ENCODE measurements at regions not wholly inside any gene's neighbourhood (a gene's known extent, or its start where the extent isn't known, plus 50 kb on each side); places are given as distances from the start of the nearest gene placed in this dataset.

DNA sequence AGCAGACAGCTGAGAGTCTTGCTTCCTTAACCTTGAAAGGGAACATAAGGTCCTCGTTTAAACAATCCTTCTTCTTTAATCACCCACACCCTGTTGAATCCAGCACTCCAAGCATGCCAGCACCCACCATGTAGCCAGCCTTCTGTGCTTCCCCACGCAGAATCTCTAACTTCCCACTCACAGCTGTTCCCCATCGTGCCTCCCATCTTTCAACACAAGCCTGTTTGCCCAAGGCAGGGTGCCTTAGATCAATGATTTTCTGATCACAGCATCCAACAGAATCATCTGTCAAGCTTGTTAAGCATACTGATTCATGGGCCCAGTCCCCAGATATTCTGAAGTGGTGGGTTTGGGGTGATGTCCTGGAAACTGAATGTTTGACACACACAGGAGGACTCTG, 530.8 kb downstream of the SH2D4B start (continued):
- TF ChIP-seq MEF2B (IDR thresholded peaks at IDR 0.05; ENCODE audit: partially characterized antibody, poor library complexity, severe bottlenecking) = no peak
- TF ChIP-seq IKZF2 (IDR thresholded peaks at IDR 0.05) = no peak

DNA sequence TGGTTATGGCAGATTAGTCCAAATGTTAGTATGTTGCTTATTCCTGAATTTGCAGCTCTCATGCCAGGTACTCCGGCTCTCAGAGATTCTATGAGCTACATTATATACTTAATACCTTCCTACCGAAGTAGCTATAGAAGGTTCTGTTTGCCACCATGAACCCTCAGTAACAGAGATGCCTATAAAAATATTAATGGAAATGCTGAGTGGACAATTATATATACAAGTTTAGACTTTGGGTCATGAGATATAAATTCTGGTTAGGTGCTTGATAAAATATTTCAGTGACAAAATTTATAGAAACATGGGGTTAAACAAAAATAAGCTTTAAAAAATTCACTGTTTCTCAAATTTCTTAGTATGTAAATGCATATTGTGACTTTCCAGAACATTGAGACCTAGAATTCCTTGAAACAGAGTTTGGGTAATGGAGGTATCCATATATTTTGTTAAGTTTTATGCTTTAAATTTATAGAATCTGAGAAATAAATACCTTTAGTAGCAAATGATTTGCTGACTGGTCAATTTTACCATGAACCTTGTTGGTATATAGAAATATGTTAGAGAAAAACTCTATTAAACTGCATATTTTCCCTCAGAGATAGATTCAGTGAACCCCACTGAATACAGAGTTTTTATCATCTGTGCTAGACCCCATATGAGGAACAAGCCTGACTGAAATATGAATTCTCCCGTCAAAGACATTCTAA, 533.5 kb downstream of the SH2D4B start:
- ChIA-PET CTCF (no interaction called here), SMC1A (ENCODE audit: uncharacterized antibody, unreplicated experiment) (interaction anchor here (1.2 to 1.3 kb wide), 2 partner anchors 33 to 109 kb away, joined by 4 read pairs; no protein-coding TSS in a partner anchor), RAD21 (ENCODE audit: unreplicated experiment) (interaction anchor here (0.8 to 1.0 kb wide), 2 partner anchors 10 to 12 kb away, joined by 3 read pairs; no protein-coding TSS in a partner anchor), POLR2A (no interaction called here)
- H3K27me3 ChIP-seq (replicated peaks in 1 of 2; ENCODE audit: control insufficient read depth in 2 of 2, insufficient read depth in 2 of 2, low read length in 1 of 2) = no peaks in the 10 kb centered on the region
- no peak for ATAC-seq
- no peaks in the 10 kb centered on the region for H3K36me3 ChIP-seq (ENCODE audit: control insufficient read depth in 2 of 2, insufficient read depth in 2 of 2, low read length in 1 of 2)
- no peak for FAIRE-seq
- in situ Hi-C loops (cut with MboI) = no loop called here
- WGBS (ENCODE audit: insufficient coverage, insufficient replicate concordance, low lambda C conversion rate, missing lambda C conversion rate) = 44% methylated on average over 3 of the region's 3 CpGs
- no peak overlapping the region for H2AFZ ChIP-seq (ENCODE audit: control insufficient read depth, low read depth, low read length)
- DNase-seq (ENCODE audit: low read depth, low spot score) = no peak
- no peak for TF ChIP-seq SRF (IDR thresholded peaks at IDR 0.05; ENCODE audit: low read depth in 2 of 2, low read length in 2 of 2)
- TF ChIP-seq POLR2AphosphoS2 (IDR thresholded peaks at IDR 0.05; ENCODE audit: low read depth, low read length) = no peak
- TF ChIP-seq RB1 (IDR thresholded peaks at IDR 0.05; ENCODE audit: borderline replicate concordance) = no peak
- TF ChIP-seq GATAD2B (conservative IDR thresholded peaks at IDR 0.05; ENCODE audit: low read depth) = no peak
- no peak for TF ChIP-seq RELA (IDR thresholded peaks at IDR 0.05; ENCODE audit: borderline replicate concordance, partially characterized antibody)
- H3K27ac ChIP-seq (ENCODE audit: control insufficient read depth, insufficient read depth) = no peak overlapping the region
- H3K4me2 ChIP-seq (ENCODE audit: control insufficient read depth, insufficient read depth) = no peak overlapping the region
- no peaks in the 10 kb centered on the region for H3K4me1 ChIP-seq (ENCODE audit: control insufficient read depth, insufficient read depth, low read length)
- BruUV-seq (replicated peaks) = no TSS peak
- H3K79me2 ChIP-seq (ENCODE audit: control insufficient read depth, insufficient read depth, low read length) = no peaks in the 10 kb centered on the region
- H4K20me1 ChIP-seq (ENCODE audit: control insufficient read depth, insufficient read depth) = no peaks in the 10 kb centered on the region
- no peak overlapping the region for H3K4me3 ChIP-seq
- intact Hi-C loops (cut with micrococcal nuclease; ENCODE audit: unreplicated experiment) = no loop called here
- no peak overlapping the region for H3K9ac ChIP-seq (ENCODE audit: control insufficient read depth, insufficient read depth, low read length)
- H3K9me3 ChIP-seq (replicated peaks; ENCODE audit: control insufficient read depth, insufficient read depth, low read length) = no peaks in the 10 kb centered on the region
